Brain microvascular endothelial cell (primary cell): ENCODE measurements at regions not wholly inside any gene's neighbourhood (a gene's known extent, or its start where the extent isn't known, plus 50 kb on each side); places are given as distances from the start of the nearest gene placed in this dataset.

Source experiments
- DNase-seq: peaks from one replicate; pipeline ENCODE4 v3.0.0-alpha.2; 2020
- H3K27ac ChIP-seq: fragments of 250-450 bp; sonication (Bioruptor Pico); 2 replicates; pipeline ENCODE4 v1.5.1; 2020; ENCODE audit warnings: mild to moderate bottlenecking, moderate library complexity
- H3K27me3 ChIP-seq: fragments of 250-450 bp; sonication (Bioruptor Pico); replicated peaks from 2 replicates; pipeline ENCODE4 v1.5.1; 2020; ENCODE audit warnings: mild to moderate bottlenecking
- H3K36me3 ChIP-seq: fragments of 250-450 bp; sonication (Bioruptor Pico); replicated peaks from 2 replicates; pipeline ENCODE4 v1.5.1; 2020; ENCODE audit warnings: mild to moderate bottlenecking
- H3K4me3 ChIP-seq: 2 replicates; pipeline ENCODE4 v1.5.1; 2011; ENCODE audit warnings: low read depth, mild to moderate bottlenecking, control low read depth, low read length, moderate library complexity
- in situ Hi-C: cut with HindIII; loops from 2 replicates; pipeline ENCODE4 v1.10.0; 2017; ENCODE audit warnings: low sequenced_read_pairs, low pct_ligation_motif_present
- TF ChIP-seq, protein P1 (sequence below): IDR thresholded peaks from 2 replicates; pipeline ENCODE4 v1.5.1; 2011; ENCODE audit warnings: low read depth, mild to moderate bottlenecking, moderate library complexity, low read length, control low read depth, inconsistent platforms; ENCODE audit errors: missing control alignments

DNA sequence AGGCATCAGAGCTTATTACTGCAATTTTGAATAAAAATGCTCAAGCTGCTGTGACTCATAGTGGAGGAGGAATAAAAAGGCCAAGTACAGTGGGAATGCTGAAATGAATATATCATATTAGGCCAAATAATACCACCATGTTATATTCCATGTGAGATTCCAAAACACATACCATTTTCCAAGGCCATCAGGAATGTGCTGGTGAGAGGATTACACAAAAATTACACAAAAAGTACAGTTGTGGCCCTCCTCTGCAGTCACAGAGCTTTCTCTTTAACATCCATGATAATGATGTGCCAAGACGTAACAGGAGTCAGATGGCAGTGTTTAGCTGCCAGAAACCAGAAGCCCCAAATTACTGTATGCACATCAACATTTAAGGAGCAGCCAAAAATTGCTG lies 153.5 kb downstream of the PCDH18 start:
- TF ChIP-seq, protein P1, sequence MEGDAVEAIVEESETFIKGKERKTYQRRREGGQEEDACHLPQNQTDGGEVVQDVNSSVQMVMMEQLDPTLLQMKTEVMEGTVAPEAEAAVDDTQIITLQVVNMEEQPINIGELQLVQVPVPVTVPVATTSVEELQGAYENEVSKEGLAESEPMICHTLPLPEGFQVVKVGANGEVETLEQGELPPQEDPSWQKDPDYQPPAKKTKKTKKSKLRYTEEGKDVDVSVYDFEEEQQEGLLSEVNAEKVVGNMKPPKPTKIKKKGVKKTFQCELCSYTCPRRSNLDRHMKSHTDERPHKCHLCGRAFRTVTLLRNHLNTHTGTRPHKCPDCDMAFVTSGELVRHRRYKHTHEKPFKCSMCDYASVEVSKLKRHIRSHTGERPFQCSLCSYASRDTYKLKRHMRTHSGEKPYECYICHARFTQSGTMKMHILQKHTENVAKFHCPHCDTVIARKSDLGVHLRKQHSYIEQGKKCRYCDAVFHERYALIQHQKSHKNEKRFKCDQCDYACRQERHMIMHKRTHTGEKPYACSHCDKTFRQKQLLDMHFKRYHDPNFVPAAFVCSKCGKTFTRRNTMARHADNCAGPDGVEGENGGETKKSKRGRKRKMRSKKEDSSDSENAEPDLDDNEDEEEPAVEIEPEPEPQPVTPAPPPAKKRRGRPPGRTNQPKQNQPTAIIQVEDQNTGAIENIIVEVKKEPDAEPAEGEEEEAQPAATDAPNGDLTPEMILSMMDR, result no peak
- in situ Hi-C loops, result no loop called here
- DNase-seq, result no peak
- Histone ChIP-seq H3K27me3 (no peaks in the 10 kb centered on the region), H3K4me3 (no peak overlapping the region), H3K27ac (no peak overlapping the region), H3K36me3 (no peaks in the 10 kb centered on the region)

- Histone ChIP-seq H3K36me3 (no peaks in the 10 kb centered on the region), H3K27ac (no peak overlapping the region), H3K4me3 (no peak overlapping the region), H3K27me3 (no peaks in the 10 kb centered on the region)
- in situ Hi-C loops, result no loop called here
- no peak for DNase-seq
- TF ChIP-seq, protein P1, result no peak
Observed at GRCh38 chr4:137378393-137378792, 153.9 kb downstream of the PCDH18 start.

- no peak overlapping the region for H3K4me3 ChIP-seq
- no peak for DNase-seq
- no peak overlapping the region for H3K27ac ChIP-seq
- H3K27me3 ChIP-seq, result no peaks in the 10 kb centered on the region
- TF ChIP-seq, protein P1, result no peak
- no peaks in the 10 kb centered on the region for H3K36me3 ChIP-seq
- in situ Hi-C loops, result no loop called here
Observed at GRCh38 chr4:137376312-137376711, 156.0 kb downstream of the PCDH18 start.

DNA sequence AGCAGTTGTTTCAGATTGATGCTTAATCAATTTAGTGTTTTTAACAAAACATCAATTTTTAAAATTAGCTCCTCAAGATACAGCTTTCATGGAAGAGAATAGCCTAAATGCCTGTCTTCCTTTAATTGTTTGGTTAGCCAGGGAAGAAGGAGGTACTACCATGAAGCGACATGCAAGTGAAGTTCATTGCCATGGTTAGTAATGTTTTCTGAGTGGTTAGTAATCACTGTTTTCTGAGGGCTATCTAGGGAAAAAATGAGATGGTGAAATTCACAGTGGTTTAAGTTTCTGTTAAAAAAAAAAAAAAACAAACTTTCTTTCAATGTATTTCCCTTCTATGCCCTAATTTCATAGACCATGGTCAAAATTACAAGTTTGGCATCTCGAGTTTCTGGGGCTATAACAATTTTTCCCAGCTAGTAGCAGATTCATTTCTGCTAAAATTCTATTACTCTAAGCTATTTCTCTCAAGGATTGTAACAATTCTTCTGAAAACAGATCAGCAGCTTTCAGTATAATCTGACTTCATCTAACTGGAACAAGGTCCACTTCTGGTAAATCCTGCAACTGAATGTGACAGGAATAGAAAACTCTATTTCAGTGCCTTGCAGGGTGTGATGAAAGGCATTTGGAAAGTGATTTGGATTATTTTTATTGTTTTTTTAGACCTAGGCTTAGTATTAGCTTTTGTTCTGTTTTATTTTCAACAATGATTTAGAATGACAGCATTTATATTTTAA lies 157.0 kb downstream of the PCDH18 start:
- TF ChIP-seq, protein P1, result no peak
- no peak overlapping the region for H3K4me3 ChIP-seq
- H3K27ac ChIP-seq, result no peak overlapping the region
- DNase-seq, result no peak
- H3K27me3 ChIP-seq, result no peaks in the 10 kb centered on the region
- H3K36me3 ChIP-seq, result no peaks in the 10 kb centered on the region
- in situ Hi-C loops, result no loop called here

- in situ Hi-C loops, result no loop called here
- Histone ChIP-seq H3K4me3 (no peak overlapping the region), H3K27ac (no peak overlapping the region), H3K36me3 (no peaks in the 10 kb centered on the region), H3K27me3 (no peaks in the 10 kb centered on the region)
- TF ChIP-seq, protein P1, result no peak
- no peak for DNase-seq
Observed at GRCh38 chr4:137370679-137371078, 161.6 kb downstream of the PCDH18 start.

- in situ Hi-C loops, result no loop called here
- TF ChIP-seq, protein P1, result no peak
- Histone ChIP-seq H3K4me3 (no peak overlapping the region), H3K27me3 (no peaks in the 10 kb centered on the region), H3K36me3 (no peaks in the 10 kb centered on the region), H3K27ac (no peak overlapping the region)
- no peak for DNase-seq
Observed at GRCh38 chr4:137370206-137370633, 162.1 kb downstream of the PCDH18 start.
